ENCODE measurements at regions not wholly inside any gene's neighbourhood (a gene's known extent, or its start where the extent isn't known, plus 50 kb on each side); places are given as distances from the start of the nearest gene placed in this dataset.
"Not testable (repeated sequence)": the region's sequence is repeated elsewhere in the genome, so short reads cannot be mapped to it uniquely, and the experiment has no call there.

GRCh38 chr4:10832806-10833628 is 148.4 kb upstream of the CLNK start:
- no peak for TF ChIP-seq CTCF (IDR thresholded peaks at IDR 0.05; ENCODE audit: borderline replicate concordance, insufficient read depth, low read depth, low read length)
- H3K4me3 ChIP-seq (ENCODE audit: low read depth, low read length) = no peak overlapping the region

GRCh38 chr4:10831727-10832408 is 147.3 kb upstream of the CLNK start:
- TF ChIP-seq CTCF (IDR thresholded peaks at IDR 0.05; ENCODE audit: borderline replicate concordance, insufficient read depth, low read depth, low read length) = no peak
- no peak overlapping the region for H3K4me3 ChIP-seq (ENCODE audit: low read depth, low read length)

- not testable (repeated sequence) for H3K4me3 ChIP-seq (ENCODE audit: low read depth, low read length)
Observed at GRCh38 chr4:10828918-10829538, 144.5 kb upstream of the CLNK start.

GRCh38 chr4:10821826-10822225 is 137.3 kb upstream of the CLNK start:
- no peak for TF ChIP-seq CTCF (IDR thresholded peaks at IDR 0.05; ENCODE audit: borderline replicate concordance, insufficient read depth, low read depth, low read length)
- no peak overlapping the region for H3K4me3 ChIP-seq (ENCODE audit: low read depth, low read length)

GRCh38 chr4:10816571-10816970 is 132.0 kb upstream of the CLNK start:
- no peak for TF ChIP-seq CTCF (IDR thresholded peaks at IDR 0.05; ENCODE audit: borderline replicate concordance, insufficient read depth, low read depth, low read length)
- no peak overlapping the region for H3K4me3 ChIP-seq (ENCODE audit: low read depth, low read length)

GRCh38 chr4:10811991-10812390 is 127.4 kb upstream of the CLNK start:
- no peak overlapping the region for H3K4me3 ChIP-seq (ENCODE audit: low read depth, low read length)
- no peak for TF ChIP-seq CTCF (IDR thresholded peaks at IDR 0.05; ENCODE audit: borderline replicate concordance, insufficient read depth, low read depth, low read length)

GRCh38 chr4:10810411-10810810 is 125.8 kb upstream of the CLNK start:
- no peak for TF ChIP-seq CTCF (IDR thresholded peaks at IDR 0.05; ENCODE audit: borderline replicate concordance, insufficient read depth, low read depth, low read length)
- H3K4me3 ChIP-seq (ENCODE audit: low read depth, low read length) = no peak overlapping the region

Data from GM12875 (cell line).